ENCODE measurements at regions not wholly inside any gene's neighbourhood (a gene's known extent, or its start where the extent isn't known, plus 50 kb on each side); places are given as distances from the start of the nearest gene placed in this dataset.

GRCh38 chrX:119340606-119341205 lies 58.4 kb upstream of the SLC25A43 start:
- H3K9me2 ChIP-seq (ENCODE audit: insufficient read depth, low read length): no peaks in the 10 kb centered on the region
- no peak overlapping the region for H3K4me2 ChIP-seq (ENCODE audit: low read length)
- H3K4me1 ChIP-seq (ENCODE audit: insufficient read depth, low read length, poor library complexity, severe bottlenecking): no peaks in the 10 kb centered on the region
- no peak overlapping the region for H3K4me3 ChIP-seq (ENCODE audit: low read depth, low read length, poor library complexity, severe bottlenecking)
- no peaks in the 10 kb centered on the region for H4K20me1 ChIP-seq (ENCODE audit: insufficient read depth, low read length)
- H3K27ac ChIP-seq (ENCODE audit: low read depth, low read length, poor library complexity, severe bottlenecking): no peak overlapping the region
- TF ChIP-seq EZH2phosphoT487 (IDR thresholded peaks at IDR 0.05; ENCODE audit: borderline replicate concordance, low read depth, low read length) (no peak), CTCF (conservative IDR thresholded peaks at IDR 0.05; ENCODE audit: low read length) (no peak)
- ChIA-PET POLR2A (no interaction called here), CTCF (ENCODE audit: unreplicated experiment) (no interaction called here)
- intact Hi-C loops (cut with micrococcal nuclease; ENCODE audit: unreplicated experiment): no loop called here
- H3K79me2 ChIP-seq (ENCODE audit: insufficient read depth, low read depth, low read length): no peaks in the 10 kb centered on the region
- no peak overlapping the region for H2AFZ ChIP-seq (ENCODE audit: low read length)
- no peaks in the 10 kb centered on the region for H3K36me3 ChIP-seq (ENCODE audit: insufficient read depth, low read length)
- DNase-seq (ENCODE audit: low spot score): no peak
- no peaks in the 10 kb centered on the region for H3K9me3 ChIP-seq (ENCODE audit: low read length)
- no TSS peak for BruUV-seq (replicated peaks)

- Histone ChIP-seq H3K9me2 (ENCODE audit: insufficient read depth, low read length) (no peaks in the 10 kb centered on the region), H3K27ac (ENCODE audit: low read depth, low read length, poor library complexity, severe bottlenecking) (no peak overlapping the region), H2AFZ (ENCODE audit: low read length) (no peak overlapping the region), H3K79me2 (ENCODE audit: insufficient read depth, low read depth, low read length) (no peaks in the 10 kb centered on the region), H4K20me1 (ENCODE audit: insufficient read depth, low read length) (no peaks in the 10 kb centered on the region), H3K9me3 (ENCODE audit: low read length) (no peaks in the 10 kb centered on the region), H3K36me3 (ENCODE audit: insufficient read depth, low read length) (no peaks in the 10 kb centered on the region), H3K4me2 (ENCODE audit: low read length) (no peak overlapping the region), H3K4me3 (ENCODE audit: low read depth, low read length, poor library complexity, severe bottlenecking) (no peak overlapping the region), H3K4me1 (ENCODE audit: insufficient read depth, low read length, poor library complexity, severe bottlenecking) (no peaks in the 10 kb centered on the region)
- TF ChIP-seq EZH2phosphoT487 (IDR thresholded peaks at IDR 0.05; ENCODE audit: borderline replicate concordance, low read depth, low read length) (no peak), CTCF (conservative IDR thresholded peaks at IDR 0.05; ENCODE audit: low read length) (no peak)
- ChIA-PET POLR2A (no interaction called here), CTCF (ENCODE audit: unreplicated experiment) (no interaction called here)
- no TSS peak for BruUV-seq (replicated peaks)
- no peak for DNase-seq (ENCODE audit: low spot score)
- intact Hi-C loops (cut with micrococcal nuclease; ENCODE audit: unreplicated experiment): no loop called here
These were observed 55.3 kb upstream of the SLC25A43 start for GRCh38 chrX:119343856-119344255.

Data from OCI-LY7 (cell line).